SKM-1 treated with dmso at 0.1 percent for 144 hours (cell line): ENCODE measurements at regions not wholly inside any gene's neighbourhood (a gene's known extent, or its start where the extent isn't known, plus 50 kb on each side); places are given as distances from the start of the nearest gene placed in this dataset.
A peak's percentile ranks its signal among the peaks of the same experiment; 100 is the strongest.

Source experiments
- DNase-seq: peaks from one replicate; lab custom pipeline; 2025; ENCODE audit not compliant: unreplicated experiment; lab: John Stamatoyannopoulos, UW

DNA sequence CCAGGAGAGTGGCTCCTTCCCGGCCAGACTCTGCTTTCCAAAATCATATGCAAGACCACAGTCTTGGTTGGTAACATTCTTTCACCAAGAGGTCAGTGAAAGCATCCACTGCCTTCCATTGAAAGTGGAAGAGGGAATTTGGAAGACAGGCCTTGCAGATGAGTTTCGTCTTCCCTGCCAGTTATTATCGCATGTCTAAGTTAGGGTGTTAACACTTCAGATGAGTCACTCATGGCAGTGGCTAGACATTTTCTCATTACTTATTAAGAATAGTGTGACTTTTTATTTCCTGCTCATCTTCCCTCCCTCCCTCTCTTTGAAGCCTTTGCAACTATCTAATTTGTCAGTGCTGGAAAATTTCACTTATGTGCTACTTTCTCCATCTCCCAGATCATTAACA, 102.9 kb upstream of the EPB41L3 start:
- DNase-seq = no peak

DNA sequence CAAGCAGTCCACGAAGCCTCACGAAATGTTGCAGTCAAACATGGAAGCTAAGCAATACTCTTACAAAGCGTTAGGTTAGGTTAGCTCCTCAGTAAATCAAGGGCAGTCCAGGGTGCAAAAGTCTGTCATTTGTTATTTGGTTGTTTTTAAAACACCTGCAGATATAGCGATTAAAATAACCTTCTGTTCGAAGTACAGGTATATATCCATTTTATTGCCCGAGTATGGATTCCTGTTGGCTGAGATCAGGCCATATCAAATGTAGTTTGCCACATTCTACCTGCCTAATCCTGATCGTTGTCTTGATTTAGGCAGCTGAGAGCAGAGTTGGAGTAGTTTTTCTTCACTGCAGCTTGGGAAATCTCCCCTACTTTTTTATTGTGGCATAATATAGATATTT, 99.5 kb upstream of the EPB41L3 start:
- DNase-seq = no peak

DNA sequence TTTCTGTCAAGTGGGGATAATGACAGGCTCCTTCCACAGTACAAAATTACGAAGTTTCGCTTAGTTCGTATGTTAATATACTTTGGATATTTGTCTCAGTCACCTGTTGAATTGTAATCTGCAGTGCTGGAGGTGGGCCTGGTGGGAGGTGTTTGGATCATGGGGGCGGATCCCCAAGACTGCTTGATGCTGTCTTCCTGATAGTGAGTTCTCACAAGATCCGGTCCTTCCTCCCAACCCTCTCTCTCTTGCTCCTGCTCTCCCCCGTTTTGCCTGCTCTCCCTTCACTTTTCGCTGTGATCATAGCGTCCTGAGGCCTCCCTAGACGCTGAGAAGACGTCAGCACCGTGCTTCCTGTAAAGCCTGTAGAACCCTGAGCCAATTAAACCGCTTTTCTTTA, 97.1 kb upstream of the EPB41L3 start:
- DNase-seq = no peak

DNA sequence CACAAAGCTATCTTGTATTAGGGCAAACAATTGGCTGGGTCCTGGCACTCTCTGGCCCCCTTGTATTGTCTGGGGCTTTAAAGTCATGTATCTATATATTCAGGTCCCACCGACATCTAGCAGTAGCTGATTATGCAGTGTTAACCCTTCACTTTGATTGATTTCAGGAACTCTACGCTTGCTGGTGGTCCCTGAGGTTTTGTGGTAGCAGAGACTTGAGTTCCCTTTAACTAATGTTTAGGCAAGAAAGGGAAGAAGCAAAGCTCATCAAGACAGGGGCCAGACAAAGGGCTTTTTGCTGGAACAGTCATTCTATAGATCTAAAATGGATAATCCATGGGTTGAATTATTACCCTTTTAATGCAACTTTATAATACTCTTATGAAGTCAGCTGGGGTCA, 95.3 kb upstream of the EPB41L3 start:
- no peak for DNase-seq

DNA sequence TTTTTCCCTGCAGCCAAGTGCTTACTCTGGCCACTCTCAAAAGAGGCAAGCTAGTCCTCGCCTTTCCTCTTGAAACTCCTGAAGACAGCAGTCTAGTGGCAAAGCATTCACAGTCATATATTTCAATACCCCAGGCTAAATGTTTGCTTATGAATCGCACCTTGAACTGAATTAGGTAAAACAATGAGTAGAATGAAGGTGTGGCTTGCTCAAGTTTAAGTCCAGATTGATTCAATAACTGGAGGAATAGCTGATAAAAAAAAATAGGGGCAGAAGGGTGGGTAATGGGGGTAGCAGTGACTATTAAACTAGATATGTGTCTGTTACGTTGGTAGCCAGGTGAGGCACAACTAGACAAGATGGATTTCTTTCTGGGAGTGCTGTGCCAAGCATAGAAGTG, 88.2 kb upstream of the EPB41L3 start:
- no peak for DNase-seq

DNA sequence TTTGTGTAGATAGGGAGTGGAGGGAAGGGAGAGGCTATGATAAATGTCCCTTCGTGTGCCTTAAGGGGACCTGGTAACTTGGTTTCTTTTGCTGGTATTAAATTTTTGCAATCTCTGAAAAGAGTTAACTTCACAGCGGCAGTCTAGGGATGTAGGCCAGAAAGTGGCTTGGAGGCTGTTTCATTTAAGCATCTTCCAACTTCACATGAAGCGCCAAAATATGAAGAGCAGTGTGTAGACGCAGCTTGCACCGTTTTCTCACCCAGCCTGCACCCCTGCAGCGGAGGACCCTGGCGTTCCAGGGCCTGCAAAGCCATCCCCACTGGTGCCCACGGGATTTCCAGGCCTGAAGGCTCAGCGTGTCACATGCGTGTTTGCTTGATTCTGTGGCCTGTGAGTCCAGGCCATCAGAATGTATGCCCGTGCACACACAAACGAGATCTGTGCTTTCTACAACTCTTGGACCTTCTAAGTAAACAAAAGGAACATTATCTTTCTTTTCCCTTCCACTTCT, 87.2 kb upstream of the EPB41L3 start:
- no peak for DNase-seq

DNA sequence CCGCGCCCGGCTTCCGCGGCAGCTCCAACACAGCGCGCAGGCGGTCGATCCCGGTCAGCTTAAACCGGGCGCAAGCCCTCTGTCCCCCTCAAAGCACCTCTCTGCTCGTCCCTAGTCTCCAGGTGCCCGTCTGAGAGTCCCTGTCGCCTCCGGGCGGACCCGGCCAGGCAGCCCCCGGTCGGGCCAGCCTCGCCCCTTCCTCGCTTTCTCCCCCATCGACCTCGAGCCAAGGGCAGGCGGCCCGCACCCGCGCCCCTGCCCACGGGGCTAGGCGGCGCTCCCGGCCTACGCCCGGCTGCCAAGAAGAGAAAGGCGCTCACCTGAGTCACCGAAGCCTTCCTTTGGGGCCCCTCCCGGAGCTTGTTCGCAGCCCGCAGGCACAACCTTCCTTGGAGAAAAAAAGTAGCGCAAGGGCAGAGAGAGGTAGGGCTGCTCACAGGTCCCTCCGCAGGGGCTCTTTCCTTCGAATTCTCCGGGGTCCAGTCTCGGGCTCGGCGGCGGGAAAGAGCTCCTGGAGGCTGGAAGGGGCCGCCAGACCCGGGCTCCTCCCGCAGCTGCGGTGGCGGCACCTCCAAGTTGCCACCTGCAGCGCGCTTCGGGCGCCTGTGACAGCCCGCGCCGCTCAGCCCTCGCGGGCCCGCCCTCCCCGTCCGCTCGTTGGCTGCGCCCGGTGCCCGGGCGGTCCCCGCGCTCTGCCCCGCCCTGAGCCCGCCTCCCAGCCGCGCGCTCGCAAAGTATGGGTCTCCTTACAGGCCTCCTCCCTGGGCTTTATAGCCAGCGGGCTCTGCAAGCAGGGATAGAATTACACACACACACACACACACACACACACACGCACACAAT, 86.5 kb upstream of the EPB41L3 start:
- peak; percentile 59 for DNase-seq

DNA sequence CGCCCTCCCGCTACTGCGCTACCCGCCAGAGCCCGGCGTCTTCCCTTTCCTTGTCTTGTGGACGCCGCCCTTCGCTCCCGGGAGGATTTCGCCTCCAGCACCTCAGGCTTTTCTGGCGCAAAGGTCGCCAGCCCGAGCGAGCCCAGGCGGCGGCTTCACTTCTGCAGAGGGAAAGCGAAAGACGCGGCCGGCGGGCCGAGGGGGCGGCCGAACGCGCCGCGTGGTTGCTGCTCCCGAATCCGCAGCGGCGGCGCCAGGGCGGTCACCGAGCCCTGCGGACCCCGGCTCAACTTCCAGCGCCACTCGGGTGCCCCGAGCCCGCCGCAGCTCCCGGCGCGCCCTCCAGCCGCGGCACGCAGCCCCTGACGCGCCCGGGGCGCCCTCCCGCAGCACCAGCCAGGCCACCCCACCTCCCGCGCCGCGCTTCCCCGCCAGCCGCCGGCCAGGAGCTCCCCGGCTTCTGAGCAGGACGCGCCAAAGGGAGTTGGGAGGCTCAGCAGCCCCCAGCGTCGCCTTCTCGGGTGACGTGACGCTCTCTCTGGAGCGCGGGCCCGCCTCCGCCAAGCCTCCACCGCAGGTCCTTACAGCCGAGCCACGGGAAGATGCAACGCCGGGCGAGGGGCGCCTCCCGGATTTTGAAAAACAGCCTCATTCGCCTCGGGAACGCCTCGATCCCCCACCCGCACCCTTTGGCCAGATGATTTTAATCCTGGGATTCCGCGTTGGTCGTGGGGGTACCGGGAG, 84.9 kb upstream of the EPB41L3 start:
- peak; percentile 9 for DNase-seq

DNA sequence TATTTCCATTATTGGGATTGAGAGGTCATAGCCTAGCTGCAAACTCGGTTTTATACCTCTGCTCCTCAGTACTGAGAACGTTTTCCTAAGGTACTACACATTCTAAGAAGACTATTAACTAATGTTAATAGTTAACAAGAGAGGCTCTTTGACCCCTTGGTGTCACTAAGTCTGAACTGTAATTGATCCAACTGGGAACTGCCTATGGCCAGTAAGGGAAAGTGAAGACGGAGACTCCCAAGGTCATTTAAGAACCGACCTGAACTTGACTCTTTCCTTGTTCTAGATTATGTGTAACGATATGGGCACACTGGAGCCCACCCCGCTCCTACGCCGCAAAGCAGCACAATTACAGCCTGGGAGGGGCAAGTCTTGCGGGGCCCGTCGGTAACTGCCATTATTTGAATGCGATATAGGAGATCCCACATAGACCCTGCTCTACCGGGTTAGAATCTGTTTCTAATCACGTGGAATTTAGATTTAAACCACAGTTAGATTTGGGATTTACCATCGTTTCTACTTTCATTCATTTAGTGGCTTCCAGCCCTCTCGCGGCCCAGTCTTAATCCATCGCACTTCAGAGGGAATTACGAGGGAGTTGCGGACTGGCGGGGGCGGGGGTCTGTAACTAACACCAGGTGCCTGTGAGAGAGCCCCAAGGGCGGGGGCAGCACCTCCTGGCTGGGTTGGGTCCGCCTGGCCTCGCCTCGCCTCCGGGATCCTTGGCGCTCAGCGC, 84.1 kb upstream of the EPB41L3 start:
- DNase-seq = no peak

DNA sequence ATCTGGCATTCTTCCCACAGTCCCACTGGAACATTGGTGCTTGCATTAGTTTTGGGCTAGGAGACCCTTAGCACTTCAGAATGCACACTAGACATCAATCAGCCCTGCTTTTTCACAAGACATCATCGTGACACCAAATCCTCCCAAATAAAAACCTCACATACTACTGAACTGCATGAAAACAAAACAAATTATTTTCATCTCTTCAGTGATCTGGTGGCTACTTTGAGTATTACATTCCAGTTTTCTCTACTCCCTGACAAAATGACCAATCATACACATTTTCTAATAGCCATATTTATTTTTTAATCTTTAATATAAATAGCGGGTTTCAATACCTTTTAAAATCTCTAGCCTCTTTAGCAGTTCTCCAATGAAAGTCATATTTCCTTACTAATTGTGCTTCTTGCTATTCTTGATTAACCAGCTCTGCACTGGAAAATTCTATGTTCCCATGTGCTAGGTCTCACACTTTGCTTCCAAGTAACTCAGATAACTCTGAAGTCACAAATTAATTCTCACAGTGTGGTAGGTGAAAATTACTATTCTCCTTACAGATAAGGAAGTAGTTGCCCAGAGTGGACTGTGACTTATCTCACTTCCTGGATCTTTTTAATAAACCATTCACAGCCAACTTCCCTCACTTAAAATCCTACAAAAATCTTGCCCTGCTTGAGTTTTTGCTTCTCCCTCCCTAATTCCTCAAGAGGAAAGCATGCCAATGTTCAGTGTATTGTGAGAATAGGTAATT, 82.5 kb upstream of the EPB41L3 start:
- DNase-seq = peak; percentile 53

DNA sequence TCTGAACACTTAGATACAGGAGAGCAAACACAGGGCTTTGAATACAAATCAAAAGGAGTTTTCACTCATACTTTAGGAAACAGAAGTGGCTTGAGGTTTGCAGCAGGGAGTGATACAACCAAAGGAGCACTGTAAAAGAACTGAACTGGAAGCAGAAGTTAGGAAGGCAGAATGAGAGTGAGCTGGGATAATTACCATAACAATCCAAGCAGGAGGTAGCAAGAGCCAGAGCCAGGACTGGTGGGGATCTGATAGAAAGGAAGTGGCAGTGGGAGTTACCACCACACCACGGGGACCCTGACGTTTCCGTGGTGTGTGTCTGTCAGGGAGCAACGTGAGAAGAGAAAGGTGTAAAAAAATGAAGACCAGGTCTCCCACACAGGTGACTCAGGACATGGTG, 81.3 kb upstream of the EPB41L3 start:
- DNase-seq = no peak

DNA sequence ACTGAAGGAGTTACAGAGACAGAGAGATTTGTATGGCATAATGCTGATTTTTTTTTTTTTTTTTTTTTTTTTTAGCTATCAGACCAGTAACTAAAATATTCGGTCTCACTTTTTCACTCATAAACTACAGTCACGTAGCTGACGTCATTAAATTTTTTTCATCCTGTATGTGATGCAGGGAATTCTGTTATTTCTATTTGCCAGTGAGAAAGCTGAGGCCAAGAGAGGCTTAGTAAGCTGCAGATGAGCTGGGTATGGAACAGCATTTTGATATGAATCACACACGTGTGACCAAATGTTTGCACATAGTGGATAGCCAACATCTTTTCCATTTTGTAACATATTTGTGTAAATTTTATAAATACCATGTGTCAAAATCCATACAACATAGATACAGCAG, 79.1 kb upstream of the EPB41L3 start:
- DNase-seq = no peak

DNA sequence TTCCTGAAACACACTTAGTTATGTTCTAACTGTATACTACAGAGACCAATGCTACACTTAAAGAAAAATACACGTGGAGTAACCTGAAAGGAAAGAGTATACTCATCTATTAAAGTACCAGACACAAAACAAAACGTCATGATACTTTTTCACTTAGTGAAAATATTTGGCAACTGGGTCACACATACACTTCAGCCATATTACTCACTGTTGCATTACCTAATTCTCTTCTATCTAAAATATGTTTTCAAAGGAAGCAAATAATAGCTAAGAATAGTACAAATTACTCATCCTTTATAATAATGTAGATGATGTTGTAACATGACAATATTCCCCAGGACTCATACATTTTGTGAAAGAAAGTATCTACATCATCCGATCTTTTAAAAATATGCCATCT, 76.5 kb upstream of the EPB41L3 start:
- no peak for DNase-seq

DNA sequence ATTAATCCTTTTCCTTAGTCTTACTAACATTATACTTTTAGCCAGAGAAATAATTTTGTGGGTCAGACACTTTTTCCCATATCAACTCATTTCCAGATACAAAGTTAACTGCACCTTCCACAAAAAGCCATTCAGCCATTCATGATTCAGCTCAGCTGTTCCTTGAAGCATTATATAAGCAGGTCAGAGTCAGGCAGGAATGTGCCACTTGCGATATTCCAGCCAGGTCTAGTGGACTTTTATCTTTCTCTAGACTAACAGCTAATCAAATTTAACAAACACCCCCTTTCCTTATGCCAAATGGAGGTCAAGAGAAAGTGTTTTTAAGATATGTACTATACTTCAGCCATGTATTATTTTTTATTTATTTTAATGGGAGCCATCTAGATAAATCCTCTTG, 75.6 kb upstream of the EPB41L3 start:
- no peak for DNase-seq

DNA sequence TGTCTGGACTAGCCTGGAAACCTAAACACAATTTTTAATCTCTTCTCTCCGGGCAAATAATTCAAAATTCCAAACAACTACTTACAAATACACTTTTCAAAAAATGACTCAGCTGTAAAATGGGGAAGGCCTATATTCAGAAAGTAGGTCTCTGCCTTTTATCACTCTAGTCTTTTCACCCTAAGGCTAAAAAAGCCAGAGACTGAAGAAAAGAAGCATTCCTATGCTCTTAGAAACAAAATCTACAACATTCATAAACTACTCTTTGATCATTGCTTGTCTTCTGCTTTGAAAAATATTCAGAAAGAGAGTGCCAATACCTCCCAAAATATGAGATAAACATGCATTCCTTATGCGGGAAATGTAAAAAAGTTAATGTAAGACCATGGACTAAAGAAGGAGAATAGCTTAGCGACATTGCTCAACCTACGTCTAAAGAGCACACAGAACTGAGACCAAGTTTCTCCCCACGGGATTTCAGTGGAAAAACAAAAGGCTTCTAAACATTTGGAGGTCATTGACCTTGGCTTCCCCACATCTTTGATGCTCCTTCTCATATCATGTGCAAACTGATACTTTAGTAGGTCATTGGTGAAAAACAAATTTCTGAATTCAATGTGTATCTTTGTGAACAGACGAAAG, 74.4 kb upstream of the EPB41L3 start:
- no peak for DNase-seq

DNA sequence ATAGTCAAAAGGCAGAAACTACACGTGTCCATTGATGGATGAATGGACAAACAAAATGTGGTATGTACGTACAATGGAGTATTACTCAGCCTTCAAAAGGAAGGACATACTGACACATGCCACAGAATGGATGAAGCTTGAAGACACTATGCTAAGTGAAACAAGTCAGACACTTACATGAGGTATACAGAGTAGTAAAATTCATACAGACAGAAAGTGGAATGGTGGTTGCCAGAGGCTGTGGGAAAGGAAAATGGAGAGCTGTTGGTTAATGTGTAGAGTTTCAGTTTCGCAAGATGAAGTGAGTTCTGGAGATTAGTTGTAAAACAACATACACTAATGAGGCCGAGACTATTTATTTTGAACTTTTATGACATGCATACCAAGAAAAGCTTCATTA, 67.4 kb upstream of the EPB41L3 start:
- no peak for DNase-seq

DNA sequence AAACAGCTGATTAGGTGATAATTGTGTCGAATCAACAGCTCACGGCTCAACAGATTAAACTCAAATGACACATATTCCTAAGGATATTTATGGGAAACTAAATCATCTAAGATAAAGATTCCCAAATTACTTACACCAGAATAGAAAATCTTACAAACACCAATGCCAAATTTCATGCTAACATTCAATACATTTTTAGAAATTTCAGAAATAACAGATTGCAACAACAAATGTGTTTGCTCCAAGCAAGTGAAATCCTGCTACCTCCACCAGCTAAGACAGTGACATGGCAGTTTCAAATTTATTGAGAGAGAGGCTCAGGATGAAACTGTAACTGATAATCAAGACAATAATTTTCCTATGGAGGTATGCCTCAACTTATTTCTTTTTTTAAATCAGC, 65.0 kb upstream of the EPB41L3 start:
- no peak for DNase-seq

DNA sequence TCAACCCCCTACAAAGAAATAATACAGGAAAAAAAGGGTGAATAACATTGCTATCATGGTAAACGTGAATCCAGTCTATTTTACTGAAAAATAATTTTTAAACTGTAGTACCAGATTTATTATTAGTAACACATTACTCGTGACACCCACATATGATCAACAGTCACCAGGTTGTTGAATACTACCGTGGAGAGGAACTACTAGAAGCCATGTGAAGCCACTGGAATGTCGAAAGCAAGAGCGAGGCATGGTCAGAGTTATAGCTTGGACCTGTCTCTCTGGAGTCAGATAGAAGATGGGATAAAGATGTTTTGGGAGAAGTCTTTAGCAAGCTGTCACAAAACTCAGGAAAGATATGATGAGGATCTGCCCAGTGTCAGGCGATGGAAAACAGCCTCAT, 63.2 kb upstream of the EPB41L3 start:
- DNase-seq = no peak

DNA sequence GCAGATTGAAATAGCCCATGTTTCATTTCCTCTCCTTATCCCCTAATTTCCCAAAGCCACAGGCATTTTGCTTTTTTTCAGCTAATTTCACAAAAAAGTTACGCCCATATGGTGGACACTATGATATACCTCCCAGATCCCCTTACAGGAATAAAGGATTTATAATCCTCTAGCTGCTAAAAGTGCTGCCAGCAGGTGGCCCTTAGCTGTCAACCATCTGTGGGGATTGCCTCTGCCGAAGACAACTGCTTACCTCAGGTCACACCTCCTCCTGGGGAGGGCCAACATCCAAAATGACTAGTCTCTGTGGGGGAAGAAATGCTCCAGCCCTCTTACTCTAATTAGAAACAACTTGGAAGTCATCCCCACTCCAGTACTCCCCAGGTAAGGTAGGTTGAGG, 61.0 kb upstream of the EPB41L3 start:
- DNase-seq = no peak

DNA sequence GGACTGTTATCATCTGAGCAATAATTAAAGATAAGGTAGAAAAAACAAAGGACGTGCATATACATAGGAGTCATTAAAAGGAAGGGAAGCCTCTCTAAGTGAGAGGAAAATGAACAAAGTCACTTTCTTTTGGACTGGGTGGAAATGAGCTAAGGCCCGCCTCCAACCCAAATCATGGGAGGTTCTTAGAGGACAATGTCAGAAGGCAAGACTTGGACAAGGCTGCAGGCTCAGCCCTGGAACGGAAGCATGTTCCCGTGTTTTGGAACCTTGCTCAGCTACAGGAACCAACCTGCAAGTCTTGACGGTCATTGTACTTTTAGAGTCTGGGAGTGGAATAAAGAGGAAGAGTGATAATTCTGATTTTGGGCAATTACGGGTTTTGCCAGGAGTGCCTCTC, 59.4 kb upstream of the EPB41L3 start:
- DNase-seq = no peak
